ENCODE measurements at regions not wholly inside any gene's neighbourhood (a gene's known extent, or its start where the extent isn't known, plus 50 kb on each side); places are given as distances from the start of the nearest gene placed in this dataset.

- no peak overlapping the region for H3K4me2 ChIP-seq
- H3K27ac ChIP-seq, result no peak overlapping the region
- peaks cover 23% of the 10 kb centered on the region for H3K4me1 ChIP-seq
- no peaks in the 10 kb centered on the region for H3K27me3 ChIP-seq
- H4K20me1 ChIP-seq, result no peaks in the 10 kb centered on the region
- no peak overlapping the region for H3K4me3 ChIP-seq
- peaks cover 16% of the 10 kb centered on the region for H3K36me3 ChIP-seq
- no peak overlapping the region for H3K9ac ChIP-seq
- H3K9me3 ChIP-seq, result peaks cover 14% of the 10 kb centered on the region; the same call in 1 of the 2 replicates
- TF ChIP-seq Cebpa-rat (IDR thresholded peaks at IDR 0.05), result no peak
These were observed 134.6 kb downstream of the VRK1 start for GRCh38 chr14:96931751-96932150.

DNA sequence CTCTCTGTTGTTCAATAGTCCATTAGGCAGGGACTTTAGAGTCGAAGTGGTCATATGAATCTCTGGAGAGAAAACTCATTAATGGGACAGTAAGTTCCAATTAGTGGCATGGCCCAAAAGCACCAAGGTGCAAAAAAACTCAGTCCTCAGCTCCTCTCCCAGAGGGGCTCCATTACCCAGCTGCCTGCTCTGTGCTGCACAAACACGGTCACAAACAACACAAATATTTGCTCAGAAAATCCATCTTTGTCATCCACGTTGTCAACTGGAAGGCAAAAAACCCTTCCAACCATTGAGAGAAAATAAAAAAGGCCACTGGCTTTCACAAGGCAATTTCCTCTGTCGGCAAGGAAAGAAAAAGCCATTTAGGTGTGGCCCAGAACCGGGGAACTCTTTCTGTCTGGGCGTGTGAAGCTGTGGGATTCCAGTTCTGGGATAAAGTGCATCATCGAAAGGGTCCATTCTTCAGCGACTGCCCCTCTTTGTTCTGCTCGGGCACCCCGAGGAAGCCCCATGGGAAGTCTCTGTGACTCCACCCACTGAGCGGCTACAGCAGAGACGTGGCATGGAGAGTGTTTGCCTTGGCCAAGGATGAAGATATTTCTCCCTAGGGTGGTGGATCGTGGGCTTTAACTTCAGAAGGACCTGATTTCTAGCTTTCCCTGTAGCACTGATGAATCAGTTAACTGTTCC, 137.6 kb downstream of the VRK1 start:
- H3K36me3 ChIP-seq, result peaks cover 16% of the 10 kb centered on the region
- no peak overlapping the region for H3K4me2 ChIP-seq
- no peak overlapping the region for H3K9ac ChIP-seq
- H3K9me3 ChIP-seq, result peaks cover 14% of the 10 kb centered on the region; the same call in 1 of the 2 replicates
- no peak overlapping the region for H3K4me3 ChIP-seq
- H4K20me1 ChIP-seq, result no peaks in the 10 kb centered on the region
- no peak overlapping the region for H3K27ac ChIP-seq
- no peaks in the 10 kb centered on the region for H3K27me3 ChIP-seq
- peaks cover 19% of the 10 kb centered on the region for H3K4me1 ChIP-seq
- TF ChIP-seq Cebpa-rat (IDR thresholded peaks at IDR 0.05), result no peak

GRCh38 chr14:96938946-96939345, 141.8 kb downstream of the VRK1 start:
- H3K9ac ChIP-seq, result no peak overlapping the region
- no peak overlapping the region for H3K4me3 ChIP-seq
- H3K4me2 ChIP-seq, result no peak overlapping the region
- H3K36me3 ChIP-seq, result no peaks in the 10 kb centered on the region; the same call in 1 of the 2 replicates
- TF ChIP-seq Cebpa-rat (IDR thresholded peaks at IDR 0.05), result no peak
- no peaks in the 10 kb centered on the region for H3K27me3 ChIP-seq
- H3K9me3 ChIP-seq, result peaks cover 14% of the 10 kb centered on the region; the same call in 1 of the 2 replicates
- H4K20me1 ChIP-seq, result no peaks in the 10 kb centered on the region
- no peak overlapping the region for H3K27ac ChIP-seq
- H3K4me1 ChIP-seq, result peaks cover 19% of the 10 kb centered on the region

DNA sequence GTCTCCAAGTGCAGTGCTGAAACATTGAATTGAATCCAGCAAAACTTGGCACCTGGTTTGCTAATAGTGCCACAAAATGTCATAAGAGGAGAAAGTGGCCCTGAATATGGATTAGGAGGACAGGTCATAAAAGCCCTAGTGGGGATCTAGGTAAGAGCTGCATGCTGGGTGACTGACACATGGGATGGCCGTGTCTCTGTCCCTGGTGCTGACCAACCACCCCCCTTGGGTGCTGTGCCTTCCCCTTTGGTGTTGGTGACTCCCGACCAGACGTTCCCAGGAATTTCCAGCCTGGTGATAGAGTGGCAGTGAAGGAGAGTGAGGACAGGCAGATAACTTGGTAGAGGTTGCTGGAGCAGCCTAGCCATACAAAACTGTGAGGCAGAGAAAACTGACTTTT, 142.8 kb downstream of the VRK1 start:
- peaks cover 14% of the 10 kb centered on the region; the same call in 1 of the 2 replicates for H3K9me3 ChIP-seq
- no peak for TF ChIP-seq Cebpa-rat (IDR thresholded peaks at IDR 0.05)
- H3K9ac ChIP-seq, result no peak overlapping the region

GRCh38 chr14:96944297-96944696, 147.1 kb downstream of the VRK1 start:
- Histone ChIP-seq H3K36me3 (peaks cover 6% of the 10 kb centered on the region; the same call in 1 of the 2 replicates), H3K9ac (no peak overlapping the region), H3K9me3 (0 out of 2 replicates have a peak, but pooled peaks cover 8% of the 10 kb centered on the region), H3K4me3 (no peak overlapping the region), H3K4me2 (no peak overlapping the region), H4K20me1 (no peaks in the 10 kb centered on the region), H3K4me1 (peaks cover 2% of the 10 kb centered on the region), H3K27ac (no peak overlapping the region), H3K27me3 (no peaks in the 10 kb centered on the region)
- TF ChIP-seq Cebpa-rat (IDR thresholded peaks at IDR 0.05), result no peak

More for the DNA sequence above, 142.8 kb downstream of the VRK1 start:
- no peak overlapping the region for H3K4me3 ChIP-seq
- H3K27me3 ChIP-seq, result no peaks in the 10 kb centered on the region
- H4K20me1 ChIP-seq, result no peaks in the 10 kb centered on the region
- no peak overlapping the region for H3K27ac ChIP-seq
- H3K4me1 ChIP-seq, result peaks cover 19% of the 10 kb centered on the region
- H3K4me2 ChIP-seq, result no peak overlapping the region
- H3K36me3 ChIP-seq, result peaks cover under 1% of the 10 kb centered on the region; the same call in 1 of the 2 replicates

- H3K27ac ChIP-seq, result no peak overlapping the region
- TF ChIP-seq Cebpa-rat (IDR thresholded peaks at IDR 0.05), result no peak
- no peaks in the 10 kb centered on the region for H3K27me3 ChIP-seq
- no peak overlapping the region for H3K4me2 ChIP-seq
- H3K9ac ChIP-seq, result no peak overlapping the region
- peaks cover 10% of the 10 kb centered on the region for H3K4me1 ChIP-seq
- H3K36me3 ChIP-seq, result peaks cover 6% of the 10 kb centered on the region; the same call in 1 of the 2 replicates
- no peaks in the 10 kb centered on the region for H4K20me1 ChIP-seq
- H3K4me3 ChIP-seq, result no peak overlapping the region
- H3K9me3 ChIP-seq, result 0 out of 2 replicates have a peak, but pooled peaks cover 8% of the 10 kb centered on the region
These were observed 148.5 kb downstream of the VRK1 start for GRCh38 chr14:96945721-96946120.

GRCh38 chr14:96949594-96949993, 152.4 kb downstream of the VRK1 start:
- Histone ChIP-seq H3K27ac (no peak overlapping the region), H3K4me1 (peaks cover 10% of the 10 kb centered on the region), H3K4me2 (no peak overlapping the region), H3K9ac (no peak overlapping the region), H4K20me1 (no peaks in the 10 kb centered on the region), H3K27me3 (no peaks in the 10 kb centered on the region), H3K9me3 (0 out of 2 replicates have a peak, but pooled peaks cover 8% of the 10 kb centered on the region), H3K36me3 (peaks cover 6% of the 10 kb centered on the region; the same call in 1 of the 2 replicates), H3K4me3 (no peak overlapping the region)
- TF ChIP-seq Cebpa-rat (IDR thresholded peaks at IDR 0.05), result no peak

DNA sequence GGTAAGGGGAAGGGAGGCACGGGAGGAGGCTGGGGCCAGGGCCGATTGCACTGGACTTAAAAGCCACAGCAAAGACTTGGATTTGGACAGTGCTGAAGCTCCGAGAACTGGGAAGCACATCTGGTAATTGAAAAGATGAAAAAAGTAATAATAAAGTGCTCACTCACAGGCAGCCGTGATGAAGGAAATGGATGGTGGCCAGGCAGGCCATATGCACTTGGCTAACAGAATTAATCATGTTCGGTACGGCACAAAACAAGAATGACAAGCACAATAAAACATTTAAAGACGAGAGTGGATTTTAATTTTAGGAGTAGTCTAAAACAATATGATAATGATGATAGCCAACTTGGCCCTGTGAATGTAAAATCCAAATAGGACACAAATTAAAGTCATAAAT, 154.3 kb downstream of the VRK1 start:
- Histone ChIP-seq H4K20me1 (no peaks in the 10 kb centered on the region), H3K27me3 (no peaks in the 10 kb centered on the region), H3K36me3 (peaks cover 3% of the 10 kb centered on the region; the same call in 1 of the 2 replicates), H3K9ac (no peak overlapping the region), H3K9me3 (0 out of 2 replicates have a peak, but pooled peaks cover 8% of the 10 kb centered on the region), H3K4me3 (no peak overlapping the region), H3K4me2 (no peak overlapping the region), H3K27ac (no peak overlapping the region), H3K4me1 (peaks cover 20% of the 10 kb centered on the region)
- TF ChIP-seq Cebpa-rat (IDR thresholded peaks at IDR 0.05), result no peak

DNA sequence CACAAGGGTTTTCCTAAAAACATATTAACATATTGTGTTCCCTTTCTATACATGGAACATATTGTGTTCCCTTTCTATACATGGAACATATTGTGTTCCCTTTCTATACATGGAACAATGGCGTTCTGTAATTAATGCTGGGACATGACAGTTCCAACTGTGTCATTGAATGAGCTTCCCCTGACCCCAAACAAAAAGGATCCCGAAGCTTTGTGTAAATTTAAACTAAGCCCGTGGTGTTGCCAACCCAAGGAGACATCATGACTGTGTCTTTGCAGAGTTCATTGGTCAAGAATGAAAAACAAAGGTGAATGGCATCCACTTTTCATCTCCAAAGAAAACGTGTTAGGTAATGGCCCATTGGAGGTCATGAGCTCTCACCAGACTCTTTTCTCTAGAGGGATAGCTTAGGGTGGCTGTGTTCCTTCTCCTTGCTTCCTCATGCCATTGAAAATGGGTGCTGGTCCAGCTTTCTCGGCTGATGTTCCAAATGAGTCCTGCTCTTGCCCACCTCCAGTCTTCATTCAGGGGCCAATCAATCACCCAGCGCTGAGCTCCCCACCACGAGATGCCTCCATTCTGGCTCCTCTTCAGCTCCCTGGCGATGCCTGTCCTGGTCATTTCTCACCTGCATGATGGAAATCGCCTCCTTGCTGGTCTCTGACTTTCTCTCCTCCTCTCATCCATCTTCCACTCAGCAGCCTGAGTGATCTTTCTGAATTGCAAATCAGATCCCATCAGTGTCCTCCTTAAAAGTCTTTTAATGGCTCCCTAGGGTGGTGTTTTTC, 156.1 kb downstream of the VRK1 start:
- Histone ChIP-seq H3K4me2 (no peak overlapping the region), H3K36me3 (0 out of 2 replicates have a peak, but pooled peaks cover 3% of the 10 kb centered on the region), H3K27me3 (no peaks in the 10 kb centered on the region), H3K9ac (no peak overlapping the region), H3K4me3 (no peak overlapping the region), H3K4me1 (peaks cover 20% of the 10 kb centered on the region), H3K27ac (no peak overlapping the region), H3K9me3 (0 out of 2 replicates have a peak, but pooled peaks cover 9% of the 10 kb centered on the region), H4K20me1 (no peaks in the 10 kb centered on the region)
- no peak for TF ChIP-seq Cebpa-rat (IDR thresholded peaks at IDR 0.05)

DNA sequence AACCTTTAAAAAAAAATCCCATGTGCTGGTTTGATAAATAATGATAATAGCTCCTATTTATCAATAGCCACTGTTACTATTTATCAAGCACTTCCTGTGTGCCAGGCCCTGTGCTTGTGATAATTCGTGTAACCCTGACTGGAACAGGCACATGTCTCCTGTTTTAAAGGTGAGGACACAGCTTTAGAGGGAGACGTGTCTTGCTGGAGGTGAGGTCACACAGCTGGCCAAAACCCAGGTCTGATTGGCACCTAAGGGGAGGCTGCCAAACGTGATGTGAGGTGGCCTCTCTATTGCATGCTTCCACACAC, 156.6 kb downstream of the VRK1 start:
- Histone ChIP-seq H4K20me1 (no peaks in the 10 kb centered on the region), H3K27ac (no peak overlapping the region), H3K9me3 (0 out of 2 replicates have a peak, but pooled peaks cover 6% of the 10 kb centered on the region), H3K9ac (no peak overlapping the region), H3K36me3 (no peaks in the 10 kb centered on the region), H3K4me2 (no peak overlapping the region), H3K27me3 (no peaks in the 10 kb centered on the region), H3K4me1 (peaks cover 20% of the 10 kb centered on the region), H3K4me3 (no peak overlapping the region)
- no peak for TF ChIP-seq Cebpa-rat (IDR thresholded peaks at IDR 0.05)

Measured in BLaER1 (cell line).